NCI-H1092 treated with DMSO at 0.1 percent for 48 hours (cell line): ENCODE measurements at regions not wholly inside any gene's neighbourhood (a gene's known extent, or its start where the extent isn't known, plus 50 kb on each side); places are given as distances from the start of the nearest gene placed in this dataset.

Source experiments
- DNase-seq: peaks from one replicate; lab custom pipeline; 2025; lab: John Stamatoyannopoulos, UW

DNA sequence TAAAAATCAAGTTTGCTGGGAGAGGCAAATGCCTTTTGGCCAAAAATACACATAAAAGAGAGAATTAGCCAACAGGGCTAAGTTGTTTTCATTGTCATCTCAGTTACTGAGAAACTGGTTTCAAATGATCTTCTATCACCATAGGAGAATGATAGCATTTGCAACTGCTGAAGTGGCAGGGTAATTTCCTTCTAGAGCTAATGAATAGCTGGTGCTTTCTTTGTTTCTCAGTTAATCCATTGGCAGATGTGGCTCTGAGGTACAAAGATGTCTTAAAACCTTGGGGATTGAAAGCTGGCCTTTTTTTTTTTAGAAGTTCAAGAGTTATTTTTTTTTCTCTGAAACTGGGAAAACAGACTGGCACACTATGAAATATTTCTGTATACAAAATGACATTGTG is 332.7 kb upstream of the KLF12 start:
- DNase-seq: peak; percentile 13

DNA sequence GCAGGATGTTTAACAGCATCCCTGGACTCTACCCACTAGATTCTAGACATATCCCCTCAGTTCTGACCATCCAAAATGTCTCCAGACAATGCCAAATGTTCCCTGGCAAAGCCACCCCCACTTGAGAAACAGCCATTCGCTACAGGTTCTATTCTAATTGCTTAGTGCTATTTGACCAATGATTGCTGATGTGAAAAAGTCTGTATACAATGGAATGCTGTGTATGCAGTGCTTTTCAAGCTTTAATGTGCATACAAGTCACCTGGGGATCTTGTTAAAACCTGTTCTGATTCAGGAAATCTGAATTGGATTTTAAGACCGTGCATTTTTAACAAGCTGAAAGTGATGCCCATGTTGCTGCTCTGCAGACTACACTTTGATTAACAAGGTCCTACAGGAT is 331.8 kb upstream of the KLF12 start:
- DNase-seq: no peak

DNA sequence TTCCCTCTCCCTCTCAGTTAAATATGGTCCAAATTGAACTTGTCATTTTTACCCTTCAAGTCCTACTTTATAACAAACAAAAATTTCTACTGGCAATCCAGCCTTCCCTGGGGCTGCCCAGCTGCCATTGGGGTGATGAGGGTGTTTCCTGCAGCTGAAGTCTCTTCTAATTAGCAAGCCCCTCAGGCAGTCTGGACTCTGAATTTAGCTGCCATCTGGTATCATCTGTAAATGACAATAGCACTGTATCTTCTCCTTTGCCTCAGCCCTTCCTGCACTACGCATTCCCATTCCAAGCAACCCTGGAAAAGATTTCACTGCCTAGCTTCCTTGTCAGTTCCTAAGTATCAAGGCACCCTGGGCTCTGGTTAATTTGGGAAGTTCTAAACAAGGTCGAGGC is 331.1 kb upstream of the KLF12 start:
- peak; percentile 65 for DNase-seq

DNA sequence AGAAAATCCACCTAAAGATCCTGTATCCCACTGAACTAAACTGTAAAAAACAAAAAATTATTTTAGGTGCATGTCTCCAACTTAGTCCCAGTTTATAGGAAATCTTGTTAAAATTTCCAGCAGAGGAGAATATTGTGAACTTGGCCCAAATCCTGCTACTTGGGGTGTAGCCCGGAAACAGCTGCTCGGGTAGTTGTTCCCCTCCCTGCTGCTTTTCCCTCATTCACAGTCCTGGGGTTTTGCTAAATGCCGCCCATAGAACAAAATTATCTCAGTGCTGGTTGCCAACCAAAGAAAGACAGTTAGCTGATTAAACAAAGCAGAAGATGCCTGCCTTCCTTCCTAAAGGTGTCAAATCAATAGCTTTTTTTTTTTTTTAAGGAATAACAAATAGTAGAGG is 330.5 kb upstream of the KLF12 start:
- DNase-seq: peak; percentile 70

DNA sequence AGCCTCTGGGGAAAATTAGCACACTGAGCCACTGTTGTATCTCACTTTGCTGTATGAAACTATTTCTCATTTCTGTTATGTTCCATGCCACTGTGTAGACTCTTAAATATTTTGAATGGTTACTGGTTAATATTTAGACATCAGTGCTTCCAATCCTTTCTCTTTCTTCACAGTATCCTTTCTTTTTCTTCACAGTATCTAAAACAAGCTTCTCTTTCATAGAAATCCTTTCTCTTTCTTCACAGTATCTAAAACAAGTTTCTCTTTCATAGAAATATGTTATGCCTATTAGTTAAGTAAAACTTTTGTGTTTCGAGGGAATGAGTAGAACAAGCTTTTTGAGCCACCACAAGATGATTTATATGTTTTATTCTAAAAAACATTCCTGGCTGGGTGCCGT is 326.8 kb upstream of the KLF12 start:
- DNase-seq: no peak

DNA sequence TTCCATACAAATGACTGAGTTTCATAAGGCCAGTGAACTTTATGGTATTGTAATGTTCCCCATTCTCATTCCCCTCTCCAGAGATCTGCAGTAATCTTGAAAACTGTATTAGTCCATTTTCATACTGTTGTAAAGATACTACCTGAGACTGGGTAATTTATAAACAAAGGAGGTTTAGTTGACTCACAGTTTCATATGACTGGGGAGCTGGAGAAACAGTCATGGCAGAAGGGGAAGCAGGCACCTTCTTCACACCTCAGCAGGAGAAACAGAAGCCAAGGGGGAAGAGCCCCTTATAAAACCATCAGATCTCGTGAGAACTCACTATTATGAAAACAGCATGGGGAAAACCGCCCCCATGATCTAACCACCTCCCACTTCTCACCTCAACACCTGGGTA is 318.7 kb upstream of the KLF12 start:
- DNase-seq: no peak

DNA sequence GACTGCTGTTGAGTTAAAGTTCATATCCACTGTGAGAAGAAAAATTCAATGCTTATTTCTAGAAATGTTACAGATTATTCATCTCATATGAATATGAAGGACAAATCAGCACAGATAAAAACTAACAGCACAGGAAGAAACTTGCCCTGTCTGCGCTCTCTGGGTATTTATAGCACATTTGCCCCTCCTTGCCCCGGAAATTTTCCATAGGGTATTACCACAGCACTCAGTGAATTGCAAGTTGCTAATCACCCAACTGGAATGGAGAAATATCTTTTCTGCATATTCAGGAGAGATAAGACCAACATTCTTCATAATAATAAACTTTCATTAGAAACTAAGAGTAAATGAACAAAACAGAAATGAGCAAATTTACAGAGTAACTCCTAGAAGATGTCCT is 318.0 kb upstream of the KLF12 start:
- DNase-seq: no peak

DNA sequence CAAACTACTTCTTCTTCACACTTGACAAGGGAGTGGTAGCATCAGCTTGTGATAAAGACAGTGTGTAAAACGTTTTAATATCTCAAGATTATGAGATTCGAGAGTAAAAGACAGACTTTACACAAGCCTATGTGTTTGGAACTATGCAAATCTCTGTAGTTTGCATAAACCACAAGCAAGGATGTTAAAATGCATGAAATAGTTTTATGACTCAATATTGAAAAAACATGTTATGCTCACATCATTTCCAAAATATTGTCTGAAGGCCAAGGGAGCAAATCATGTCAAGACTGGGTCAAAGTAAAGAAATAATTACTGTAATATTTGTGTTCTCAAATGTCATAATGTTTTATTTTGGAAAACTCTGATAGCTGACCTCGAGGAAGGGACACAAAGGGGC is 316.8 kb upstream of the KLF12 start:
- no peak for DNase-seq

DNA sequence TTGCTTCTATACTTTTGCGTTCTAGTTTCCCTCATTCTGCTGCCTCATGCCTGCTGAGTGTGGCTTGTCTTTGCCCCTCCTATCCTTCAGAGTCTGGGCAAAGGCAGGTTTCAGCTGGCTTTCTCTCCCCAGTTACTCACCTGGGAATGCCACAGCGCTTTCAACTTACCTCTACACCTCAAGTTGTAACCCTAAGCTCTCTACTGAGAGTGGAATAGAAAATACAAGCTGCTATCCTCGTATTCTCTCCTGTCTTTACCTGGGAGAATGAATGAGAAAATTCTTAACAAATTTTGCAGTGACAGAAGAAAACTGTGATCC is 316.3 kb upstream of the KLF12 start:
- DNase-seq: no peak

DNA sequence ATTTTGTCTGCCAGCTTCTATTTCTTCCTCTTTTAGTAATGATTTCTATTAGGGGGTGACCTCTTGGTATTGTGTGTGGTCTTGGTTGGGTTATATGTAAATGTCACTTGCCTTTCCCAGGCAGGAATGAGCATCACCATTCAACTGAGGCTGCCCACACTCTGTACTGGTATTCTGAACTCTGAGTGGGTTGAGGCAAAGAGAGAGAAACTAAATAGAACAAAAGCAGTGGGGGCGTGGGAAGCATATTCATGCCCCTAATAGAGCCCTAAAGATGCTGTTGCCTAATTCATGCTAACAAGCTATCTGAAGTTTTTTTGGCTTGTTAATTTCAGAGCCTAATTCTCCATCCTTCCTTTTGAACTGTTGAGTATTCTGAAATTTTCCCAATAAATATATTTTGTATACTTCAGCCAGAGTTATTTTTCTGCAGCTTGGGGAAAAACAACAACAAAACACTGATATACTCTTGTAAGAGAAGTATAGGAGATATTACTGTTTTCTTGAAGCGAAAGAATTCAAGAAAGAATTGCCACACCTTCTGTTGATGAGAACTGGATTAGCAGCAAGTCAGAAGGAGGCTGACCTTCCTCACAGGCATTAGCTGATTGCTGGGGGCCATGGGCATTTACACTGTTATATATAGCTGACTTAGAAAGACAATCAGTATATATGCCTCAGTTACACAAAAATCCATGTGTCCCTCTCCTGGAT is 315.8 kb upstream of the KLF12 start:
- DNase-seq: no peak

DNA sequence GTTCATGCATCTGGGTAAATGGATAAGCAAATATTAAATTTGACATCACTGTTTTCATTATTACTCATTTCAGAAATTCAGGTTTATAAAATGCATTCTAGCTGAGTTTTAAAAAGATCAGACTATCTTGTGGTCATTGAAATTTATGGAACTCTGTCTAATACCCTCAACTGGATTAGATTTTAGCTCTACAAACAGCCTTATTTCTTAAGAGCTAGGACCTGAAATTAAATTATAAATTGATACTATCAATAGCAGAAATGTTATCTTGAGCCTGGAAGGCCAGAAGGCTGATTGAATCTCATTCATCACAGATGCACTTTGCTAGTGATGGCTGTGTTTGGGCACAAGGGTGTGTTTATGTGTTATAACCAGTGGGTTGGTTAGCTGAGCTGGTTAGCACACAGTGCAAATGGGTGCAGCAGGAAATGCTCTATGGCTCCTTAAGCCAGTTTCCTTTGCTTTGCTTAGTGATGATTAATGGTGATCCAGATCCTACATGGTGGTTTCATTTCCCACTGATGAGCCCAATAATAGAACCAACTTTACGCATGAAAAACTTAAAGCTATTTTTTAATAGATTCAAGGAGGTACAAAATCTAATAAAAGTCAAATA is 310.8 kb upstream of the KLF12 start:
- DNase-seq: no peak

DNA sequence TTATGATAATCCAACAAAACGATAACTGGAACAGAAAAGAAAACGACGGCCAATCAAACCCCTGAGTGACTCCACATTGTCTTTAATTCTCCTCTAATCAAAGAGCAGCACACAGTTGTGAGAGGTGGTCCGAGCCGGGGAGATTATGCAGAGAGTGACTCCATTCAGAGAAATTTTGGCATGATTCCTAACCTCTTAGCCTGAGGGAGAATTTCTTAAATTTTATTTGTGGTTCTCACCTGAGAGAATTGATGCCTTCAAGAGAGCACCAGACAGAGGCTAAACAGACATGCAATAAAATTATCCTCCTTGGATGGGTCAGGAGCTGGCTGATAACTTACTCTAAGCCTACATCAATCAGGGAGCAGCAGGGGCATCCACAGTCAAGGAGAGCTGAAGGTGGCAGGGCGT is 310.0 kb upstream of the KLF12 start:
- no peak for DNase-seq

DNA sequence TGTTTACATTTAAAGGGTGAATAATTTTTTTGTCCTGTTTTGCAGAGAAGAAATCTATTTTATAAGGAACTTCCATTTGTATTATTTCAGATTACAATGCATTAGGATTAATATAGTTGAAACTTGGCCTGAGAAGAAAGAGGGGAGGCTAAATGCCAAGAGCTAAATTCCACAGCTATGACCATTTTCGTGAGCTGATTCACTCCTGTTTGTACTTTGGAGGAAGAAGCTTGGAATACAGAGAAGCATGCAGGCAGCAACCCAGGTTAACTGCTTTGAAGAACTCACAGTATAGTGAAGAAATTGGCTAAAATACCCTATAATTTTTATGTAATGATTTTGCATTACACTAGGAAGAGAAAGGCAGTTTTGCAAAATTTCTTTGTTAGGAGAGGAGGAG is 309.4 kb upstream of the KLF12 start:
- no peak for DNase-seq

DNA sequence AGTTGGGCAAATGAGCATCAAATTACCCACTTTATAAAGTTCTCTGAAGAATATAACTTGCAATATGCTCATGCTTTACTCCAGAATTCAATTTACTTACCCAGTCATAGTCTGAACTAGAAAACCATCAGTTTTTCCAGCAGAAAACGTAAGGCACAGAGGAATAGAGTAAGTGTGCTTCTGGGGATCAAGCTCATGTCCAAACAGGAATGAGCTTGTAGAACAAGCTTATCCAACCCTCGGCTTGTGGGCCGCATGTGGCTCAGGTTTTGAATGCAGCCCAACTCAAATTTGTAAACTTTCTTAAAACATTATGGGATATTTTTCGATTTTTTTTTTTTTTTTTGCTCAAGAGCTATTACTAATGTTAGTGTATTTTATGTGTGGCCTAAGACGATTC is 308.5 kb upstream of the KLF12 start:
- no peak for DNase-seq

DNA sequence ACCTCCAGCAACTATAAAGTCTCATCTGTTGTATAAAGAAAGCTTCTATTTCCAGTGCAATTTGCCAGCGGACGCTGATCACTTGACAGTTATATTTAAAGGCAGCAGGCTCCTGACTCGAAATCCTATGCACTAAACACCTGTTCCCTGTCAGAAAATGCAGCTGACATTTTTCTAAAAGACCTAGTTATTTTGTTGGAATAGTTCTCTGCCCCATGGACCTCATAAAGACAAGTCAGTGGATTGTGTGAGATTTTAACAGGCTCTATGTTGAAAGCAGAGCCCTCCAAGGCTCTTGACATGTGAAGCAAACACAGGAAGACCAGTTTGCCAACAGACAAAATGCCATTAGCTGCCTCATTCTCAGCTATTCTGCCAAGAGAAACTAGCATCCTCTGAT is 304.7 kb upstream of the KLF12 start:
- peak; percentile 75 for DNase-seq

DNA sequence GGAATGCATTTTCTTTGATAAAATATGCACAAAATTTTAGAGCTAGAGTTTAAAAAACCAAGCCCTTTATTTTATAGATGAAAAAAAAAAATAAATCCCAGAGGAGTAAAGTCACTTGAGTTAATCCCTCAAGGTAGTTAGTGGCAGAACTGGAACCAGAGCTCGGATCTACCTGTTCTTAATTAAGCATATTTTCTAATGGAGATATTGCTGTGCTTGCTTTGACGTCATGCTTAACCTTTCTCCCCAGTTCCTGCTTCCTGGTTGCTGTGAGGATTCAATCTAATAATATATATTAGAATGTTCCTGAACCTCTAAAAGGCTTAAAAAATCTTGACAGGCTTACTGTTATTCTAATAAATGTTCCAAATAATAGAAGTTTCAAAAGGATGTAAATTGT is 300.6 kb upstream of the KLF12 start:
- DNase-seq: no peak

DNA sequence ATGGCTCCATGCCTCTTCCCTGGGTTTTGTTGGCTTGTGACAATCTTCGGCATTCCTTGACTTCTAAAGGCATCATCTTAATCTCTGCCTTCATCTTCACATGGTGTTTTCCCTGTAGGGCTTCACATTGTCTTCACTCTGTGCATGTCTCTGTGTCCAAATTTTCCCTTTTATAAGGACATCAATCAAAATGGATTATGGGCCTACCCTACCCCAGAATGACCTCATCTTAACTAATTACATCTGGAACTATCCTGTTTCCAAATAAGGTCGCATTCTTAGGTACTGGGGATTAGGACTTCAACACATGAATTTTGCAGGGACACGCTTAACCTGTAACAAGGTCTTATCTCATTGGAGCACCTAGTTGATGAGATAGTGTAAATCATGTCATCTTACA is 290.3 kb upstream of the KLF12 start:
- DNase-seq: no peak

DNA sequence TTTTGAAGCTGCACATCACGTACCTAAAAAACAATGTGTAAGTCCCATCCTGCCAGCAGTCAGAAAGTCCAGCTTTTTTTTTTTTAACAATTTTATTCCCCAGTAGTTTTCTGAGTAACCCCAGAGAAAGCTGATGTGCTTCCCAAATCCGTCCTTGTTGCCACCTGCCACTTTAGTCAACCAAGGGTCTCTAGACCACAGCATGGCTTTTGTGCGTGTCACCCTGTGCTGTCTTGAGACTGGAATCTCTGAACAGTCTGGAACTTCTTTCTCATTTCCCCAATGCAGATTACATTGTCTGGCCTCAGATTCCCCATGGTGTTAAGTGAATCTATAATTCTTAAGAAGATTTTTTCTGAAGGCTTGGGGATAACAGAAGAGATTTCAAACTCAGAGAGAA is 289.2 kb upstream of the KLF12 start:
- DNase-seq: no peak

DNA sequence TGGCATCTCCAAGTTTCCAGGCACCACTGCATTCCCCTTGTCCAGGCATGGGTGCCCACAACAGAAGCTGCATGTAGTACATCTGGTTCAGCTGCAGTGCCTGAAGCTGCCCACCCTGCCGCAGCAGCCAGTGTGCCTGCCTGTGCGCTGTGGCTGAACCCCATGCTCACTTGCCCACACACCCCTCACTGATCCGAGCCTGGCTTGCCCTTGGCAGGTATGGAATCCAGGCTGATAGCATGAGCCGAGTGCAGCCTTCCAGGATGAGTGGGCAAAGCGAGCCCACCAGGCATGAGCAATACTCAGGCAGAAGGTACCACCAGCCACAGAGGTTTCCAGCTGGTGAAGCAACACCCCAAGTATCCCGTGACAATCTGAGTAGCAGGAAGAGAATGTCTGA is 280.3 kb upstream of the KLF12 start:
- DNase-seq: no peak

DNA sequence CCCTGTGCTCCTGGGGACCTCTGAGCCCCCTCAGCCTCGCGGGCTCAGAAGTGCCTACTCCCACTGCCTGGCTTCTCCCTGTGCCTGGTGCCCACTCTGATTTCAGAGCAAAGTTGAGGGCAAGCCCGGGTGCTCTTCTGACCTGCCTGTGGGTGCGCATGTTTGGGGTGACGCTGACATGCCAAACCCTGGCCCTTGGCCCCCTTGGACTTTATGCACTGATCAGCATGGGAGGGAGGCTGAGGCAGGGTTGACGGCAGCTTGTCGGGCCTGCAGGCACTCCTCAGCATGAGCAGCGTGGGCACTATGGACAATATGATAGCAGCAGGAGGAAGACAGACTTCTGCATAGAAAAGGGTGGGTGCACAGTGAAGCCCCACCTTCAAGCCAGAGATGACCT is 279.3 kb upstream of the KLF12 start:
- no peak for DNase-seq

DNA sequence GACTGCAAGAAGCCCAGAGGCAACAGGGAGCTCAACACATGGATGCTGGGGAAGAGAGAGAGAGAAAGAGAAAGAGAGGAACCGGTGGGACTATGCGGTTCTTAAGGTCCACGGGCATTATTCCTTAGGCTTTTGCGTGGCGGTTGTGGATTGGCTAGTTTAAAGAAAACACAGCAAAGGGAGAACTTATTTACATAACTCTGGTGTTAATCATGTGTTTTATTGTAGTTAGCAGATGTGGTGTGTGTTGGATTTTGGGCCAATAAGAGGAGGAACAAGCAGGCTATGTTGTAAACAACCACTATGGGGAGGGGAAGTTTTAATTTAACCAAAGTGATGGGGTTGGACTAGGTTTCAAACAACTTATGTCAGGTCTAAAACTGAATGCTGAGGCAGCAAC is 275.3 kb upstream of the KLF12 start:
- DNase-seq: no peak

DNA sequence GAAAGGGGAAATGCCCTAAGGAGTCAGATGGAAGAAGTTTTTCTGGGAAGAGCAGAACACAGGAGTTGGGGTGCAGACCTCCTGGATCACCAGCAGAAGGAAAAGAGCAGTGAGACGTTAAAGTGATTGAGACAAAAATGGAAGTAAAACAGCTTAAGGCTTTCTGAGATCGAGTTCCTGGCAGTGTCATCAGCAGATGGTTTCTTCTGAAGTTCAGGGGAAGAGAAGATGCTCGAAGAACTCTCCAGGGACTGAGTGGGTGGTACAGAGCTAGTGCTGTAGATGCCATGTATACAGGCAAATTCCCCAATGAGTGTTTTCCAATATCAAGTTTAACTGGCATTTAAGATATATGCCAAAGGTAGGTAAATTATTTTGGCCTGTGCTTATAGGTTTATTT is 272.2 kb upstream of the KLF12 start:
- DNase-seq: no peak

DNA sequence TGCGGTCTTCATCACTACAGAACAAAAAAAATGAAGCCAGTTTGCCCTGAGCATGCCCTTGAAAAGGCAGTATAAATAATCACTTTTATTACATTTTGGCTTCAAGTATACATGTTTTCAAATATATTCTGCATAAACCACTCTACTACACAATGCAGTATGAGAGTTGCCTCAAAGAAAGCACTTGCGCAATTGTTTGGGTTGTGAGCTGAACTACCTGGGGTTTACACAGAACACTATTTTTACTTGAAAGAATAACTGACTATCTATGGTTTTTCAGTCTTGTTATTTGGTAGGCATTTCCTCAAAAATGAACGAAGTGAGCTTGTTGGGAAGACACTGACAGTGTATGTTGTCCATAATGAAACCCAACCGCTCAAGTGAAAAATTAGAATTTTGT is 264.4 kb upstream of the KLF12 start:
- DNase-seq: no peak

DNA sequence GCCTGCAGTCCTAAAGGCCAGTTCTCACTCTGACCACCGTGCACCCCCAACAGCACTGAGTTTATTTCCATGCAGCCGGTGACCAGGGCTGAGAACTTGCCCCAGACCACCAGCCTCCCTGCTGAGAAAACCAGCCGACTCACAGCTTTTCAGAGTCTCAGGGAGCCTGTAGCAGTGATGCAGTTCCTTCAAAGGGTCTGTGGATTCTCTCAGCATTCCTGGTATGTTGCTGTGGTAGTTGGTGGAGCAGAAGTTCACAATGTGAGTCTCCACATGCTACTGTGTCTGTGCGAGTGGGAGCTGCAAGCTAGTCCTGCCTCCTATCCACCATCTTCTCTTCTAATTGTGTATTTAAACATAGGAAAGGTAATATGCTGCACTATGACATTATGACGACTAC is 254.9 kb upstream of the KLF12 start:
- no peak for DNase-seq

DNA sequence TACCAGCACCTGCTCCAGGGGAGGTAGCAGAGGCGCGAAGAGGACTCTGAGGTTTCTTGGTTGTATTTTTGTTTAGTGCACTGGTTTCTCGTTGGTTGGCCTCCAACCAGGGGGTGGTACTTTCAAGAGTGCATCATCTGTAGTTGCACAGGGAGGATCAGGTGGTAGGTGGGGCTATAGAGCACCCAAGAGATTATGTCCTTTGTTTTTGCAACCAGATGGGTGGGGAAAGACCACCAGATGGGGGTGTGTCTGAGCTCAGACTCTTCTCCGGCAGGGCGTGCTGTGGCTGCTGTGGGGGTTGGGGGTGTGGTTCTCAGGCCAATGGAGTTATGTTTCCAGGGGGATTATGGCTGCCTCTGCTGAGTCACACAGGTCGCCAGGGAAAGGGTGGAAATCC is 254.4 kb upstream of the KLF12 start:
- no peak for DNase-seq
